ENCODE measurements at regions not wholly inside any gene's neighbourhood (a gene's known extent, or its start where the extent isn't known, plus 50 kb on each side); places are given as distances from the start of the nearest gene placed in this dataset.

DNA sequence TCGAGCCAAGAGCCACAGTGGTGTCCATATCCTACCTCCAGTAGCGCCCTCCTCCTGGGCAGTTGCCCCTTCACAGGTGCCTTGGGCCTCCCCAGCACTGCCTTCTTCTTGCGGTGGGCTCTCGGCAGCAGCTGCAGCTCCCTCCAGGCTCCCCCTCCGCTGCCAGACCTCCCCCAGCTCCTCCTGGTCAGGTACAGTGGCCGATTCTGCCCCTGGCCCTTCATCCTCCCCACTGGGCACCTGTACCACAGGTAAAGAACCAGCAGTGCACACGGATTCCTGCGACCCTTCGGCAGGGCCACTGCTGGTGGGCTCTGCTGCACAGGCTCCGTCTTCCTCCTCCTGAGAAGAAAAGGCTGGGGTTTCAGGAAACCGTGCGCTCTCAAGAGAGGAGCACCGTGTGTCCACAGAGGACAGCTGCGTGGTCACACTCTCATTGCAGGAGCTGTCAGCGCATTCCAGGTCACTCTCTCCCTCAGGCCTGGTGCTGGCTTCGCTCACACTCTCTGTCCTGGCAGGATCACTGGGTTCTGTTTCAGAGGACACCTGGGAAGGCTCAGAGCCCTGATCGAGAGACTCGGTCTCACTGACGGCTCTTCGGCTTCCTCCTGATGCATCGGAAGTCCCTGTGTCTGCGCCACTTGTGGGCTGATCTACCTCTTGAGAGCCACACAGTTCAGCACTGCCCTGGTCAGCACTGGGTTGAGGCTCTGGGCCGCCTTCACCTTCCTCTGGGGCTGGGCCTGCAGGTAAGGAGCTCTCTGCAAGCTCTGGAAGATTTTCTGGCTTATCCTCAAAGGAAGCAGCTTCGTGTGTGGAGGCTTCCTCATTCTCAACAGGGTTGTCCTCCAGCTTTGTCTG is 147.4 kb upstream of the STK17B start:
- no peak for DNase-seq

DNA sequence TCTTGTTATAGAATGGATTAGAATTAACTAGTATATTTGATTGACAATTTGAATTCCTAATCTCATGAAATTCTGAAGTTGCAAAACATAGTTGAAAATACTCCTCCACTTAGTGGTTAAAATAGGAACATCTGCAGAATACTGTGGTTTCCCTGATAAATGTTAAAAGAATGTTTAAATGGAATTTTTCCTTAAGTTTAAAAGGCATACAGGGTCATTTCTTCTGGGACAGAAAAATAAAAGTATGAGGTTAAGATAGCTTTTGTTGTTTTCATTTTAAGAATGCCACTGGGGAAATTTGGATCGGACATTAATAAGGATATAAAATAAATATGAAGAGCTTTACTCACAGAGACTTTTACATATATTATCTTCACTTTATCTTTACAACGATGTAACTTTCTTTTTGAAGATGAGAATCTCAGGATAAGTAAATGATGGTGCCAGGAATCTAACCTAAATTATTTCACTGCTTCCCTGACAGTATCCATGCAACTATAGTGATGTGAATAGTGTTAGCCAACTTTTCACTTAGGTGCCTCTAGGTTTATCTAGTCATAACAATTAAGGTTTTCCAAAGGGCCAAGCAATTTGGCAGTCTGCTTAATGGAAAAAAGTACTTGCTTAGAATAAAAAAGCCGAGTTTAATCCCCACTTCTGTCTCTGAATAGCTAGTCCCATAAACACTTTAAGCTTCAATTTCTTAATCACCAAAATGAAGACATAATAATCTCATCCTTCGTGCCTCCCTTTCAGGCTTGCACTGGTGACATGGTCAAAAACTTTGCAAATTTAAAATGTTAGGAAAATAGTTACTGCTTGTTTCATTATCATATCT is 151.8 kb upstream of the STK17B start:
- ATAC-seq (no peak), DNase-seq (no peak)
- Histone ChIP-seq H3K4me3 (no peak overlapping the region), H3K27ac (no peak overlapping the region), H3K36me3 (no peaks in the 10 kb centered on the region), H3K9me3 (no peaks in the 10 kb centered on the region), H3K27me3 (no peaks in the 10 kb centered on the region), H3K4me1 (no peaks in the 10 kb centered on the region)
- intact Hi-C loops (cut with DNase I; ENCODE audit: low total_unique reads) (no loop called here), in situ Hi-C loops (cut with MboI; ENCODE audit: low sequenced_read_pairs in 4 of 4) (no loop called here)
- TF ChIP-seq, protein P1, sequence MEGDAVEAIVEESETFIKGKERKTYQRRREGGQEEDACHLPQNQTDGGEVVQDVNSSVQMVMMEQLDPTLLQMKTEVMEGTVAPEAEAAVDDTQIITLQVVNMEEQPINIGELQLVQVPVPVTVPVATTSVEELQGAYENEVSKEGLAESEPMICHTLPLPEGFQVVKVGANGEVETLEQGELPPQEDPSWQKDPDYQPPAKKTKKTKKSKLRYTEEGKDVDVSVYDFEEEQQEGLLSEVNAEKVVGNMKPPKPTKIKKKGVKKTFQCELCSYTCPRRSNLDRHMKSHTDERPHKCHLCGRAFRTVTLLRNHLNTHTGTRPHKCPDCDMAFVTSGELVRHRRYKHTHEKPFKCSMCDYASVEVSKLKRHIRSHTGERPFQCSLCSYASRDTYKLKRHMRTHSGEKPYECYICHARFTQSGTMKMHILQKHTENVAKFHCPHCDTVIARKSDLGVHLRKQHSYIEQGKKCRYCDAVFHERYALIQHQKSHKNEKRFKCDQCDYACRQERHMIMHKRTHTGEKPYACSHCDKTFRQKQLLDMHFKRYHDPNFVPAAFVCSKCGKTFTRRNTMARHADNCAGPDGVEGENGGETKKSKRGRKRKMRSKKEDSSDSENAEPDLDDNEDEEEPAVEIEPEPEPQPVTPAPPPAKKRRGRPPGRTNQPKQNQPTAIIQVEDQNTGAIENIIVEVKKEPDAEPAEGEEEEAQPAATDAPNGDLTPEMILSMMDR (IDR thresholded peaks at IDR 0.05 in 4 of 5, conservative IDR thresholded peaks at IDR 0.05 in 1 of 5) = no peak
- no peak for TF ChIP-seq POLR2A (IDR thresholded peaks at IDR 0.05)

More for the DNA sequence above, 147.4 kb upstream of the STK17B start:
- in situ Hi-C loops (cut with MboI; ENCODE audit: low sequenced_read_pairs in 4 of 4) (no loop called here), intact Hi-C loops (cut with DNase I; ENCODE audit: low total_unique reads) (no loop called here)
- Histone ChIP-seq H3K9me3 (no peaks in the 10 kb centered on the region), H3K36me3 (no peaks in the 10 kb centered on the region), H3K4me3 (no peak overlapping the region), H3K27me3 (no peaks in the 10 kb centered on the region), H3K27ac (no peak overlapping the region), H3K4me1 (no peaks in the 10 kb centered on the region)
- TF ChIP-seq, protein P1 (IDR thresholded peaks at IDR 0.05 in 4 of 5, conservative IDR thresholded peaks at IDR 0.05 in 1 of 5) = no peak
- no peak for TF ChIP-seq POLR2A (IDR thresholded peaks at IDR 0.05)
- no peak for ATAC-seq

DNA sequence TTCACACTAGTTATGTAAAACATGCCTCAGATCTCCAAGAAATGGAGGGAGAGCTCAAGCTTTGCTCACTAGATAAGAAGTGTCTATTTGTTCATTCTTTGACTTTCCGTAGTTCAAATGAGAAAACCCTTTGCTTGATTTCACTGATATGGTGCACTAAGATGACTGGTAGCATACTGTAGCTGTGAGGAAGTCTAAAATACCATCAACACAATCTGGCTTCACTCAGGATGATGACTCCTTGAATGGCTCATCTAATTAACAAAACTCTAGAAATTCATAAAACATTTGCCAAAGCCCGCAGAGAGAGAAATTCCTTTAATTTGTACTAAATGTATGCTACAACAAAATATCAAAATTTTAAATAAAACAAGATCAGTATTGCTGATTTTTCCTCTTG is 152.8 kb upstream of the STK17B start:
- no peaks in the 10 kb centered on the region for H3K4me1 ChIP-seq
- no peak for TF ChIP-seq POLR2A (IDR thresholded peaks at IDR 0.05)
- TF ChIP-seq, protein P1 (IDR thresholded peaks at IDR 0.05 in 4 of 5, conservative IDR thresholded peaks at IDR 0.05 in 1 of 5) = no peak
- no peak overlapping the region for H3K4me3 ChIP-seq
- in situ Hi-C loops (cut with MboI; ENCODE audit: low sequenced_read_pairs in 4 of 4) = no loop called here
- H3K27me3 ChIP-seq = no peaks in the 10 kb centered on the region
- no peaks in the 10 kb centered on the region for H3K36me3 ChIP-seq
- intact Hi-C loops (cut with DNase I; ENCODE audit: low total_unique reads) = no loop called here
- ATAC-seq = no peak
- no peak for DNase-seq
- no peak overlapping the region for H3K27ac ChIP-seq
- no peaks in the 10 kb centered on the region for H3K9me3 ChIP-seq

DNA sequence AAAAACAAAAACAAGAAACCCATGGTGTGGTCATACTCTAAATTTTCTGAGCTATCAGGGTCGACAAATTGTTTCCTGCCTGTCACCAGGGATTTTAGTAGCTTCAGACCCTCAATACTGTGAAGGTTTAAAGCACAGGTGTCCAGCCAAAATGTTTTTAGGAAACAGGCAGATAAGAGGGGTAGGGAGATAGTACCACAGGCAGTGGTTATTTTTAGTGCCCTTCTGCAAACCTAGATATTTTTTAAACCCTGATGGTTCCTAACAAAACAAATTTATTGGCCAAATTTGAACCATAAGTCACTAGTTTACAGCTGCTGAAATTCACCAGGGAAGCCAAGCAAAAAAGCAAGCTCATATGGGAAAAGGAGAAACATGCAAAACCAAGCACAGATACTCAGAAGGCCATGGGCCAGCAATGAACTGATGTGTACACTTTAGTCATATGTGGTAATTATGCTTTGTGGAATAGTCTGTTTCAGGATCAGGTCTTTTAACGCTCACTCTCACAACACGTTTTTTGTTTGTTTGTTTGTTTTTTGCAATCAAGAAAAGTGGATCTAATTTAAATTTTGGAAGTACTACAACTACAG is 156.8 kb upstream of the STK17B start:
- ATAC-seq (no peak), DNase-seq (no peak)
- Histone ChIP-seq H3K36me3 (no peaks in the 10 kb centered on the region), H3K27me3 (no peaks in the 10 kb centered on the region), H3K4me3 (no peak overlapping the region), H3K4me1 (no peaks in the 10 kb centered on the region), H3K9me3 (no peaks in the 10 kb centered on the region), H3K27ac (no peak overlapping the region)
- intact Hi-C loops (cut with DNase I; ENCODE audit: low total_unique reads) (no loop called here), in situ Hi-C loops (cut with MboI; ENCODE audit: low sequenced_read_pairs in 4 of 4) (loop anchor here in 1 of 4 donors (25.0 kb wide), 1 partner anchor 241 kb away; no protein-coding TSS in a partner anchor)
- TF ChIP-seq POLR2A (IDR thresholded peaks at IDR 0.05) = no peak
- TF ChIP-seq, protein P1 (IDR thresholded peaks at IDR 0.05 in 4 of 5, conservative IDR thresholded peaks at IDR 0.05 in 1 of 5) = no peak

Measured in gastrocnemius medialis (tissue), 4 donors.